GM12873 (cell line): ENCODE measurements at regions not wholly inside any gene's neighbourhood (a gene's known extent, or its start where the extent isn't known, plus 50 kb on each side); places are given as distances from the start of the nearest gene placed in this dataset.

Source experiments
- CTCF ChIP-seq: IDR thresholded peaks from 2 replicates; pipeline ENCODE4 v1.5.1; 2012; ENCODE audit warnings: low read depth, mild to moderate bottlenecking, moderate library complexity, low read length, control low read depth; ENCODE audit not compliant: insufficient read depth; ENCODE audit errors: missing control alignments

- TF ChIP-seq CTCF, result no peak
These were observed 350.1 kb upstream of the AZI2 start for GRCh38 chr3:28698706-28699105.

DNA sequence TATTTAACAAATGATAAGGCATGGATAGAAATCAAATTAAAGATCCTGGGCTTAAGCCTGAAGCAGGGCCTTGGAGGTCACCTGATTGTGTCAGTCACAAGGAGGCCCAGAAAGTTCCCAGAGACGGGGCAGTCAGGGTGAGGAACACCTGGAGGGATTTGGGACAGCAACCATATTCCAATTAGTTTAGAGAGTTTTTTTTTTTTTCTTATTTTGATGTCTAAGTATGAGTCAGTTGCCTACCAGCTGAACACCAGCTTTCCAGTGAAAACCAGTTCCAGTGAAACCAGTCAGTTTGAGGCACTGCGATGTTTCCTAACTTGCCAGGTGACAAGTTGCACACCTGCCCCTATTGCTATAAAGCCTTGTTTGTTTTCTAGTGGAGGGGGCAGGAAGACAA, 350.7 kb upstream of the AZI2 start:
- TF ChIP-seq CTCF, result no peak

GRCh38 chr3:28700728-28701127, 352.1 kb upstream of the AZI2 start:
- TF ChIP-seq CTCF, result no peak

DNA sequence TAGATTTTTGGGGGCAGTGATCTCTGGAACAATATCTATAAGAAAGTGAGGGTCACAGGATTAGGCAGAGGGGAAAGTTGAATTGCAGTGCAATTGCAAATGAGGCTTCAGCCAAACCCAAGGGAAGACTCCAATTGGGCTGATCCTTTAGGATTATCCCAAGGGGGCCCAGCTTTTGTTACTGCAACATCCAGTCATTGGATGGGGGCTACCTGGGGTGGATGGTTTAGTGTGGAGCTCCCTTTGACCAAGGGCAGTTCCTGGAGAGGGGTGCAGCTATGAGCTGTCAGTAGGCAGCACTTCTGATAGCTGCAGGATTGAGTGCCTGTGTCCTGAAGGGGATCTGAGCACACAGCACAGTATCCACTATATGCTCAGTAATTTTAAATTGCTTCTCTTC, 355.2 kb upstream of the AZI2 start:
- no peak for TF ChIP-seq CTCF

DNA sequence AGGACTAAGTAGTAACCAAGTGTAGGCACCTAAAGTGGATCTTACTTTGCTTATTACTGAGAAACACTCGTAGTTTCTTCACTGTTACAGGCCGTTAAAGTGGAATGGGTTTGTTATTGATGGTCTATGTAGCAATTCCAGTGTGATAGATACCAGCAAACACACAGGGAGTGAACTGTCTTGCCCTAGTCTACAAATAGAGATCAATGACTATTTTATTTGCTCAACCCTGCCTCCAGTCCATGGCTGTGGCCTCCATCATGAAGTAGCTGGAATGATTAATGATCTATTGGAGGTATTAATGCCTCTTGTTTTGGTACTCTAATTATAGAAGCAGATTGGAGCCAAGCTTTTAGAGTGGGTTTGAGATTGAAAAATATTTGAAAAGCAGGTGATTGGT, 362.7 kb upstream of the AZI2 start:
- TF ChIP-seq CTCF, result no peak

DNA sequence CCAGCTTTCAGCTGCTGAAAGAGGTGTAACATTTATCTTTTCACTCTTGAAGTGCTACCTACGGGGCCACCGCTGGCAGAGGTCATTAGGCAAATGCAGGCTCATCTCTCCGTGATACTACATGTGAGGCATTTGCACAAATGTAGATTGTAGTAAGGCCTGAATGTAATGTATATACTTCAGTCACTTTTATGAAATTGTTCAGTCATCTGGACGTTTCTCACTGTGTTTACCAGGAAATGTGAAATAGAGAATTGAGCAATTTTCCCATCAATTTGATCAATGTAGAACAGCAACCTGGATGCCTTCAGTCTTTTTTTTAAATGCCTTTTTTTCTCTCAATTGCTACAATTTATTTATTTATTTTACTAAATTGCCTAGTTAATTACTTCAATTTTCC, 368.3 kb upstream of the AZI2 start:
- no peak for TF ChIP-seq CTCF

DNA sequence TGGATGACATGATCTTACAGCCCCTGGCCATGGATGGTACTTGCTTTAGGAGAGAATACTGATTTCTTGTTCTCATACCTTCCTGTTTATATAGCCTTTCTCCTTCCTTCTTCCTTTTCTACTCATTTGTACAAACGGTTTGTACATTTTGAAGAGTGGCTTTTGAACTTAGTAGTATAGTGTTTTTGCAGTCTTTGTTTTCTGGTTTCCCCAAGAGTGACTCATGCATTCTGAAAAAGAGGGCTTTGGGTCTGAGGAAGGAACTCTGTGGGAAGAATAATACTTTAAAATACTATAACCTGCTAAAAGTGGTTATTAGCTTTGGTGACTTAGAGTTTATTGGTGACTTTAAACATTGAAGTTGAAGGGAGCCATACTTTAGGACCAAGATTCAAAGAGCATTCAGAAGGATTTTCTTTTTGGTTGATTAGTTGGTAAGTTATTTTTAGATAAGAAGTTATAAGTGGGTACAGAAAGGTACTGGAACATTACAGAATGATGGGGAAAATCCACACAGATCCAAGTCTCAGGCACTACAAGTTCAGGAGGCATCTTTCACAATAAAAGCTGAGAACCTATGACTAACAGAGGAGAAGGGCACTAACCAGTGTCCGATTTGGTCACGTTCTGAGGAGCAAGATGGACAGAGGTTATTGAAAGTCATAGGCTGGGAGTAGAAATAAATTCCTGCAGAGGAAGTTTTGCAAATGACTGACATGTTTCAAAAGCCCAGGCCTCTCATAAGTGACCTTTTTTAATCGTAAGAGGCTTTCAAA, 369.6 kb upstream of the AZI2 start:
- no peak for TF ChIP-seq CTCF
